HEK293 (cell line): ENCODE measurements at regions not wholly inside any gene's neighbourhood (a gene's known extent, or its start where the extent isn't known, plus 50 kb on each side); places are given as distances from the start of the nearest gene placed in this dataset.

ENCODE experiments used
- CTCF ChIA-PET: fragments of 350-600 bp; formaldehyde crosslinking; extraction: SDS; loops from one replicate; lab custom pipeline; 2021; ENCODE audit warnings: antibody characterized with exemption; lab: Yijun Ruan, JAX
- POLR2A ChIA-PET: fragments of 300-600 bp; formaldehyde crosslinking; extraction: SDS; loops from one replicate; lab custom pipeline; 2020; ENCODE audit warnings: antibody characterized with exemption, inconsistent platforms; lab: Yijun Ruan, JAX
- H3K27ac ChIP-seq: fragments of 200-500 bp; sonication (Bioruptor generic); 2 replicates; pipeline ENCODE4 v1.5.1; 2014; ENCODE audit warnings: low read depth, low read length, control low read depth, inconsistent platforms; ENCODE audit errors: extremely low read depth
- H3K36me3 ChIP-seq, 2 experiments: fragments of 200-500 bp in 1 of 2; sonication (Bioruptor generic) in 1 of 2; 1 replicate in 1 of 2; 2 replicates in 1 of 2; pipeline ENCODE4 v1.5.1; 2014 to 2017; ENCODE audit warnings: inconsistent platforms in 2 of 2, low read length in 2 of 2; ENCODE audit not compliant: control insufficient read depth in 2 of 2, insufficient read depth in 1 of 2
- H3K4me1 ChIP-seq: fragments of 200-500 bp; sonication (Bioruptor generic); 2 replicates; pipeline ENCODE4 v1.5.1; 2014; ENCODE audit warnings: mild to moderate bottlenecking, low read length, inconsistent platforms; ENCODE audit not compliant: control insufficient read depth, insufficient read depth
- H3K4me3 ChIP-seq: 2 replicates; pipeline ENCODE4 v1.5.1; 2011; ENCODE audit warnings: low read depth, mild to moderate bottlenecking, control low read depth, low read length, moderate library complexity
- H3K9me3 ChIP-seq: fragments of 200-500 bp; sonication (Bioruptor generic); 2 replicates; pipeline ENCODE4 v1.5.1; 2014; ENCODE audit warnings: low read depth, low read length, inconsistent platforms; ENCODE audit not compliant: control insufficient read depth, insufficient read depth
- BCL6B ChIP-seq: fragments of 450-650 bp; formaldehyde crosslinking; IDR thresholded peaks from 2 replicates; pipeline ENCODE4 v1.5.1; 2017; ENCODE audit warnings: missing biosample characterization, missing genetic modification characterization
- MZF1 ChIP-seq: fragments of 450-650 bp; formaldehyde crosslinking; IDR thresholded peaks from 2 replicates; pipeline ENCODE4 v1.5.1; 2017; ENCODE audit warnings: missing biosample characterization, missing genetic modification characterization, borderline replicate concordance
- PRDM4 ChIP-seq: fragments of 450-650 bp; formaldehyde crosslinking; IDR thresholded peaks from 2 replicates; pipeline ENCODE4 v1.5.1; 2017; ENCODE audit warnings: missing biosample characterization, missing genetic modification characterization
- PRDM6 ChIP-seq: fragments of 450-650 bp; formaldehyde crosslinking; IDR thresholded peaks from 2 replicates; pipeline ENCODE4 v1.5.1; 2017; ENCODE audit warnings: missing biosample characterization, missing genetic modification characterization
- YY2 ChIP-seq: fragments of 450-650 bp; formaldehyde crosslinking; IDR thresholded peaks from 2 replicates; pipeline ENCODE4 v1.5.1; 2016; ENCODE audit warnings: missing biosample characterization, missing genetic modification characterization
- ZNF133 ChIP-seq: fragments of 450-650 bp; formaldehyde crosslinking; IDR thresholded peaks from 2 replicates; pipeline ENCODE4 v1.5.1; 2016; ENCODE audit warnings: missing biosample characterization, missing genetic modification characterization
- ZNF148 ChIP-seq: fragments of 450-650 bp; formaldehyde crosslinking; IDR thresholded peaks from 2 replicates; pipeline ENCODE4 v1.5.0; 2017; ENCODE audit warnings: missing biosample characterization, missing genetic modification characterization, borderline replicate concordance
- ZNF24 ChIP-seq: fragments of 450-650 bp; formaldehyde crosslinking; IDR thresholded peaks from 2 replicates; pipeline ENCODE4 v1.5.1; 2016; ENCODE audit warnings: missing biosample characterization, missing genetic modification characterization
- ZNF26 ChIP-seq: fragments of 450-650 bp; formaldehyde crosslinking; IDR thresholded peaks from 2 replicates; pipeline ENCODE4 v1.5.1; 2016; ENCODE audit warnings: missing biosample characterization, missing genetic modification characterization
- ZNF280D ChIP-seq: fragments of 450-650 bp; formaldehyde crosslinking; IDR thresholded peaks from 2 replicates; pipeline ENCODE4 v1.5.1; 2016; ENCODE audit warnings: missing biosample characterization, missing genetic modification characterization
- ZNF426 ChIP-seq: fragments of 450-650 bp; formaldehyde crosslinking; IDR thresholded peaks from 2 replicates; pipeline ENCODE4 v1.5.1; 2017; ENCODE audit warnings: missing biosample characterization, missing genetic modification characterization, mild to moderate bottlenecking, inconsistent platforms, moderate library complexity
- ZNF518A ChIP-seq: fragments of 450-650 bp; formaldehyde crosslinking; conservative IDR thresholded peaks from 2 replicates; pipeline ENCODE4 v1.5.1; 2016; ENCODE audit warnings: low read depth, missing biosample characterization, missing genetic modification characterization
- ZNF549 ChIP-seq: fragments of 450-650 bp; IDR thresholded peaks from 2 replicates; pipeline ENCODE4 v1.5.1; 2018; ENCODE audit warnings: missing biosample characterization, missing genetic modification characterization, mild to moderate bottlenecking, inconsistent platforms, moderate library complexity
- ZNF670 ChIP-seq: fragments of 450-650 bp; formaldehyde crosslinking; IDR thresholded peaks from 2 replicates; pipeline ENCODE4 v1.5.1; 2016; ENCODE audit warnings: missing biosample characterization, missing genetic modification characterization, low read depth

GRCh38 chr14:71507681-71508080 lies 424.5 kb upstream of the RGS6 start:
- TF ChIP-seq MZF1 (tag by site-specific recombination) = no peak
- no peak for TF ChIP-seq ZNF549 (tag by site-specific recombination)
- no peak for TF ChIP-seq ZNF518A
- TF ChIP-seq ZNF24 (tag by site-specific recombination) = no peak
- TF ChIP-seq ZNF26 = no peak
- TF ChIP-seq PRDM4 = no peak
- TF ChIP-seq BCL6B (tag by site-specific recombination) = no peak
- no peak for TF ChIP-seq ZNF133 (tag by site-specific recombination)
- ChIA-PET POLR2A (no interaction called here), CTCF (interaction anchor here (1.0 kb wide), 1 partner anchor 34 kb away, joined by 3 read pairs; no protein-coding TSS in a partner anchor)
- Histone ChIP-seq H3K4me3 (no peak overlapping the region), H3K27ac (no peak overlapping the region), H3K9me3 (no peaks in the 10 kb centered on the region), H3K4me1 (no peaks in the 10 kb centered on the region), H3K36me3 (no peaks in the 10 kb centered on the region)

GRCh38 chr14:71508901-71509300 lies 423.3 kb upstream of the RGS6 start:
- TF ChIP-seq ZNF148 (tag by site-specific recombination) (no peak), ZNF670 (tag by site-specific recombination) (no peak), ZNF280D (tag by site-specific recombination) (no peak), ZNF426 (no peak), PRDM6 (tag by site-specific recombination) (no peak), YY2 (tag by site-specific recombination) (no peak)

More at GRCh38 chr14:71508901-71509300, 423.3 kb upstream of the RGS6 start:
- Histone ChIP-seq H3K36me3 (no peaks in the 10 kb centered on the region), H3K4me1 (no peaks in the 10 kb centered on the region), H3K27ac (no peak overlapping the region), H3K4me3 (no peak overlapping the region), H3K9me3 (no peaks in the 10 kb centered on the region)
- POLR2A ChIA-PET = no interaction called here
- CTCF ChIA-PET = no interaction called here
